Nucleus accumbens (tissue), 56 donors: ENCODE measurements at regions not wholly inside any gene's neighbourhood (a gene's known extent, or its start where the extent isn't known, plus 50 kb on each side); places are given as distances from the start of the nearest gene placed in this dataset.

ENCODE experiments used
- DNase-seq, 56 donors: peaks; one replicate each; lab custom pipeline; 2025; lab: John Stamatoyannopoulos, UW

DNA sequence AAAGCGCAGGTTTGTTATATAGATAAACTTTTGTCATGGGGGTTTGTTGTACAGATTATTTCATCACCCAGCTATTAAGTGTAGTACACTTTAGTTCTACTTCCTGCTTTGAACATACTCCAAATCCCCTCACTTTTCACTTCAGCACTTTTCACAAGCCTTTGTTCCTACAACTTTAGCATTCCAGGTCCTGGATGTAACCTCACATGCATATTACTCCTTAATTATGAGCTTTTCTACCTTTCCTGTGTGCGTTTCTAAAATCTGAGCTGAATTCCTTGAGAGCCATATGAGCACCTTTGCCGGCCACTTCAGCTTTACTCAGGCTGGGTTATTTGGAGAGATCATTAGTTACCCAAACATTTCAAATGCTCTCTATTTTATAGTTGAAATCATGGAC lies 179.2 kb upstream of the TNFAIP3 start:
- no peak for DNase-seq

GRCh38 chr6:137688230-137688971 lies 178.7 kb upstream of the TNFAIP3 start:
- DNase-seq: no peak

DNA sequence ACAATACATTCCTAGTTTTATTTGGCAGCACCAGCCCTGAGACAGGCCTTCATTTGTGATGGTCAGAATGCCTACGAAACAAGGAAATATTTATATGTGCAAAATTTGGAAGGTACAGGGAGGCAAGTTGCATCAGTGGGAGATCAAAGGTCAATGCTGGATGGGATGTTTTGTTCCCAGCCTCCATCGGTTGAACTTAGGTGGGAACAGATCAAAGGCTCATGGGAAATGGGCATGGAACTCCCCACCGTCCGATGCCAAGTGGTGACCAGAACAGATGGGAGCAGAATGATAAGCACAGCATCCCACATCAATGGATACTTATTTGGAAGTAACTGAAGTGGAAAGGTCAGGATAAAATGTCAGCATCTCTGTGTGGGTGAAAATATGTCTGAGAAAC lies 177.7 kb upstream of the TNFAIP3 start:
- DNase-seq: no peak

GRCh38 chr6:137690034-137690433 lies 177.0 kb upstream of the TNFAIP3 start:
- DNase-seq: no peak

DNA sequence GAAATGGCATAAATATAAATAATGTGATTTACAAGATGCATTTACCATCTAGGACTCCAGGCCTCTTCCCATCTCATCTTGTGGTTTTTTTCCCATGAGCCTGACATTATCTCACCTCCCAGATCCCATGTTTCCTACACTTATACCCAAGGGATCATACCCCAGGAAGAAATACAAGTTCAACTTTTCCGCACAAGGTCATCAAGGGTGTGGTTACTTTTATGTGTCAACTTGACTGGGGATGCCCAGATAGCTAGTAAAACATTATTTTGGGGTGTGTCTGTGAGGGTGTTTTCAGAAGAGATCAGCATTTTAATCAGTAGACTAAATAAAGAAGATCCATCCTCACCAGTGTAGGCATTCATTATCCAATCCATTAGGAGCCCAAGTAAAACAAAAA lies 176.3 kb upstream of the TNFAIP3 start:
- no peak for DNase-seq

DNA sequence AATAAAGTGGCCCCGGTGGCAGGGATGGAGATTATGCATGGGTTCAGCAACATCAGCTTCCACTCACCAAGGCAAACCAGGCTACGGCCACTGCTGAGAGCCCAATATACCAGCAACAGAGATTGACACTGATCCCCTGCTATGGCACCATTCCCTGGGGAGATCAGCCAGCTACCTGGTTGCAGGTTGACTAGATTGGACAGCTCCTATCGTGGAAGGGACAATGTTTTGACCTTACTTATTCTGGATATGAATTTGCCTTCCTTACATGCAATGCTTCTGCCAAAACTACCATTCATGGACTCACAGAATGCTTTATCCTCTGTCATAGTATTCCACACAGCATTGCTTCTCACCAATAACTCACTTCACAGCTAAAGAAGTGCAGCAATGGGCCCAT lies 174.8 kb upstream of the TNFAIP3 start:
- no peak for DNase-seq

DNA sequence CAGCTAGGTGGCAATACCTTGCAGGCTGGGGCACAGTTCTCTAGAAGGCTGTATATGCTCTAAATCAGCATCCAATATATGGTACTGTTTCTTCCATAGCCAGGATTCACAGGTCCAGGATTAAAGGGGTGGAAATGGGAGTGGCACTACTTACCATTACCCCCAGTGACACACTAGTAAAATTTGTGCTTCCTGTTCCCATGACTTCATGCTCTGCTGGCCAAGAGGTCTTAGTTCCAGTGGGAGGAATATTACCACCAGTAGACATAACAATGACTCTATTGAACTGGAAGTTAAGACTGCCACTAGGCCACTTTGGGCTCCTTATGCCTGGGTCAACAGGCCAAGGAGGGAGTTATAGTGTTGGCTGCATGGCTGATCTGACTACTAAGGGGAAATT lies 174.3 kb upstream of the TNFAIP3 start:
- DNase-seq: no peak

DNA sequence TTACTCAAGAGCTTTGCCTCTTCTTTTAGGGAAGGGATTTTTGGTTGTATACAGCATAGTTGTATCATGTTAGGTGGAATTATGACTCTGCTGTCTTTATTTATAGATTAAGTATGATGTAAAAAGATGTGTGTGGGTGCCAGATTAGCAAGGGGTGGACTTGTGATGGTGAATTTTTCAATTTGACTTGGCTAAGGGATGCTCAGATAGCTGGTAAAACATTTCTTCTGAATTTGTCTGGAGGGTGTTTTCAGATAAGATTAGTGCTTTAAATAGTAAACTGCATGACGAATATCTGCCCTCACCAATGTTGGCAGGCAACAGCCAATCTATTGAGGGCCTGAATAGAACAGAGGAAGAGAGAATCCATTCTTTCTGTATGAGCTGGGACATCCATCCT lies 173.3 kb upstream of the TNFAIP3 start:
- DNase-seq: no peak

DNA sequence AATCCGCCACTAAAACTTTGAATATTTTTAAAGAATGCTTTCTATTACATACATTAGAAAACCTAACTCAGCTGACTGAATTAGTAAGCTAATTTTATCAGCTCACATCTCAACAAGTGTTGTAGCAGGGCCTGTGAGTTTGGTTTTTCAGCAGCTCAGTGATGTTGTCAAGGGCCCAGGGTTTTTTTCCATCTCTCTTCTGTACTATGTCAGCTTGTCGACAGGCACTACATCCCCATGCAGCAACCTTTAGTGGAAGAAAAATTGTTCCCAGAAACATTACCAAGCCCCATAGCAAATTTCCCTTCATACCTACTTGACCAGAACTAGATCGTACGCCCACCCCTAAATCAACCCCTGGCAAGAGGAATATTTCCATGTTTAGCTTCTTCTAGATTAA lies 170.3 kb upstream of the TNFAIP3 start:
- no peak for DNase-seq

GRCh38 chr6:137697267-137697938 lies 169.7 kb upstream of the TNFAIP3 start:
- DNase-seq: no peak

GRCh38 chr6:137698636-137699030 lies 168.4 kb upstream of the TNFAIP3 start:
- DNase-seq: peak in 8 of 56 donors; percentile 1 to 34 (median 8)

DNA sequence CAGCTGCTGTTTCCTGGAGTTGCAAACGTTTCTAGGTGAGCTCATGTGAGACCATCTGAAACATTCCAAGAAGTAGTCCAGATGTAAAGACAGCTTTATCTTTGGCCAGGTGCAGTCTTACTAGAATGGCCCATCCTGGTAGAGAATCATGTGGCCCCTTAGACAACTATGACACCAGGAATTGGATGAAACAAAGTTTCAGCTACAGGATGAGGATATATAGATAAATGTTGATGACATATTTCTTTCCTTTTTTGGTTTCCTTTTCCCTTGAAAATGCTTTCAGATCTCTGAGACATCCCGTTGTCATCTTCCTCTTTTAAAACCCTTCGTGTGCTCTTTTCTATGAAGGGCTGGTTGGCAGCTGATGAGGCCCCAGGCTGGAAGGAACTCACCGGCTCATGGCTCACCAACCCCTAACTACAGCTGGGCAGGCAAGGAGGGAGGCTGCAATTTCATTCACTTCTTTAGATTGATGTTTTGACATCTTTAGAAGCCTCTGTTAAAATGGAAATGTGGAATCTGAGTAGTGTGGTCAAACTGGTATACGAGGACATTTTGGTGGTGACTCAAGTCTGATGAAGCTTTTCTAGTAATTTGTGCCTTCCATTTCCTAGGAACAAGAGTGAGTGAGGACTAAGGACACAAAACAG lies 167.9 kb upstream of the TNFAIP3 start:
- DNase-seq: peak in 1 of 56 donors; percentile 1

- DNase-seq: no peak
Measured at GRCh38 chr6:137700161-137700560, 166.9 kb upstream of the TNFAIP3 start.

- DNase-seq: no peak
Measured at GRCh38 chr6:137700751-137701477, 166.1 kb upstream of the TNFAIP3 start.

DNA sequence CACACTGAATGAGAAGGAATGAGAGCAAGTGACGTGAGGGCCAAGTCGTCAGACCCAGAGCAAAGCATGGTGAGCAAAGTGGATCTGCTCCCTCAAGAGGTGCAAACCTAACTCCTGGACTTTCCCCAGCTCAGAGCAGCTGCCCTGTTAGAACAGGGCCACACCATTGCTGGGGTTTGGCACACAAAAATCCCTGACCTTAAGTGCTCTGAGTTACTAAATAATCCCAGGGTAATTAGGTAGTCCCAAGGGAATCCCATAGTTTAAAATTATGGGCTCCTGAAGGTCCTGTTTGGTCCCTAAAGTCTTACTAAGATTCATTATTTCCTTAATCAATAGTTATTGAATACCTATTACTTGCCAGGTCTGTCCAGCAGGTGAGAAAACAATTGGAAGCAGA lies 165.1 kb upstream of the TNFAIP3 start:
- no peak for DNase-seq

DNA sequence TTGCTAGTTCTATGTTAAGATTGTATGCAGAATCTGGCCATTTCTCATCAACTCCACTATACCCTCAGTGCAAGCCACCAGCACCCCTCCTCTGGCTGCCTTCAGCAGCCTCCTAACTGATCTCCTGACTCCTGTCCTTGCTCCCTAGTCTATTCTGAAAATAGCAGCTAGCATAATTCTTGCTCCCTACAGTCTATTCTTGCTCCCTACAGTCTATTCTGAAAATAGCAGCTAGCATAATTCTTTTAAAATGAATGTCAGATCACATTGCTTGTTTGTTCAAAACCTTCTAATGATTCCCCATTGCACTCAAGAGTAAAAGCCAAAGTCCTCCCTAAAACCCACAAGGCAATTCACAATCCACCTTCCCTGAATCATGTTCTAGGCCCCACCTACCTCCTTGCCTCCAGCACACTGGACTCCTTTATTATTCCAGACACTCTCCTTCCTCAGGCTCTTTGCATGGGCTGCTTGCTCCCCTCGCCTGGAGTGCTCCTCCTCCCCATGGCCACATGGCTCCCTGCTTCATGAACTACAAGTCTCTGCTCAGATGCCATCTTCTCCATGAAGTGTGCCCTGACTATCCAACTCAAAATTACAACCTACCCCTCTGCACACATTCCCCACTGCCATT lies 164.2 kb upstream of the TNFAIP3 start:
- DNase-seq: no peak

DNA sequence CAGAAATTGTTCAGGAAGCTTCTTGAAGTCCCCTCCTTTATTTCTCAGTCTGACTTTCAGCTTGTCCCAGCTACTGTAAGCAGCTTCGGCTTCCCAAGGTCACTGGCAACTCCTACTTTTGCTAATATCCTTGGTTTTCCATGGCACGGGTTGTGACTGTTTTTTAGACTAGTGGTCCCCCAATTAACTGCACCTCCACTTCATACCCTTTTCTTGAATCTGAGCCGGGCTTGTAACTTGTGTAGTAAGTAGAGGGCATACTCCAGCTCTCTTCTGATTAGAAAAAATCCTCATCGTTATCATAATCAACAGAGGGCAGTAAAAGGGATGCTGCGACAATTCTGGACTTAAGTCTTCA lies 162.3 kb upstream of the TNFAIP3 start:
- DNase-seq: no peak

DNA sequence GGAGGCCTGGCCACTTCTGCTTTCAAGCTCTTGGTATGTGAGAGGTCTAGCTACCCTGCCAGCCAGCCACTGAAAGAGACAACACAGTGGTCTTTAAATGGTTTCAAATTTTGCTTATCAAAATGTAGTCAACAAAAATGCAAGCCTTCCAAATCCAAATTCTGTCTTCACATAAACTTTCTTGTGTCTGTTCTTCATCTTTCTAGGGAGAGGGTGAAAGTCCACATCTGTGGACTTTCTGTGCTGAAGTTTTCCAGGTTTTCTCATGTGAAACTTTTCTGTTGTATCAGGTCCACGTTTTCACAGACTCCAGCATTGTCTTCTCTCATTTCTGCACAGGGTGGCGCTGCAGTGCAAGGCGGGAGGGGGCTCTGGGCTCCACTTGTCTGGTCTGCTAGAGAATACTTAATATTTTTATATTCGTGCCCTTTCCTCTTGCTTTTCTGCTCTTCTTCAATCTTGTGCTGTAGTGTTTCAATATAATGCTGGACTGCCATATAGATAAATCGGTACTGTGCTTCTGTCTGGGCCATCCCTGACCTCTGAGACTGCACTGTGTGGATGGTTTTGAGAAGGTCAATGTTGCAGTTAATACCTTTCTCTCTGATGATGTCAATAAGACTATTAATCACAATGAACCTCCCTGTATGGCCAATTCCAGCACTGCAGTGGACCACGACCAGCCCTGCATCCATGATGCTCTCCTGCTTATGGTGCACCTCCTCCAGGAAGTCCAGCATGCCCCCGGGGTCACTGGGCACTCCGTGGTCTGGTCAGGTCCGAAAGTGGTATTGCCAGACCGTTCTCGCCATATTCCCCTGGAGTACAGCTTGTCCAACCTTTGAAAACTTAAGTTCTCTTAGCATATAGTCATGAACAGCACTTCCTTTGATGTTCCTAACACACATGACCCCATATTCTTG lies 161.6 kb upstream of the TNFAIP3 start:
- DNase-seq: peak in 17 of 56 donors; percentile 1 to 54 (median 8)

DNA sequence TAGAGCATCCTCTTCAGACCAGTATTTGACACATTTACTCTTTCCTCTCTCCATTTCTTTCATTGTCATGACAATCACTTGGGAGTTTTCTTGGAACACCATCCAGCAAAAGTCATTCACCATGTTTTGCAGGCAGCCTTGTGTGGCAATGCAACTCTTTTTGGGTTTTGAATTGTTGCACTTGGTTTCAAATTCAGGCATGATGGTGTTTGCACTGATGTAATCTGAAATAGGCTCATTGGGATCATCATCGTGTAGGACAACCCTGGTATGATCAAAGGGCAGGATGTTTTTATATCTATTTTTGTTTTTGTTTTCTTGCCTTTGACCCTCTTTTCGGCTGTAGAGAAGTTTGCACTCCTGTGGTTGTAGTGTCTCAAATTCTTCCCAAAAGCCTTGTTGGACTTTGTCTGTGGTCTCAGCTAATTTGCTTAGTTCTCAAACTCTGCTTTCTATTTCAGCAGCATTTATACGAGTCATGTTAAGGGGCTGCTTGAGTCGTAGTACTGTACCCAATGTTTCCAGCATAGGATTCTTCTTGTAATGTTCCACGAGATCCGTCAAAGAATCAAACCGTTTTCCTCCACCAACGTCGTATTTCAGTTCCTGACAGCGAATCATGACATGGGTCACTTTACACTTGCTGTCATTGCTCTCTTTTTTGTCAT lies 160.8 kb upstream of the TNFAIP3 start:
- DNase-seq: no peak
